SK-N-DZ (cell line): ENCODE measurements at regions not wholly inside any gene's neighbourhood (a gene's known extent, or its start where the extent isn't known, plus 50 kb on each side); places are given as distances from the start of the nearest gene placed in this dataset.
A peak's percentile ranks its signal among the peaks of the same experiment; 100 is the strongest.
"Not testable (repeated sequence)": the region's sequence is repeated elsewhere in the genome, so short reads cannot be mapped to it uniquely, and the experiment has no call there.

Experiments used
- DNase-seq: peaks from one replicate; pipeline ENCODE4 v3.0.0-alpha.2; 2015; ENCODE audit warnings: low spot score

- DNase-seq, result no peak
Observed at GRCh38 chr4:103422467-103423219, 224.5 kb upstream of the CENPE start.

DNA sequence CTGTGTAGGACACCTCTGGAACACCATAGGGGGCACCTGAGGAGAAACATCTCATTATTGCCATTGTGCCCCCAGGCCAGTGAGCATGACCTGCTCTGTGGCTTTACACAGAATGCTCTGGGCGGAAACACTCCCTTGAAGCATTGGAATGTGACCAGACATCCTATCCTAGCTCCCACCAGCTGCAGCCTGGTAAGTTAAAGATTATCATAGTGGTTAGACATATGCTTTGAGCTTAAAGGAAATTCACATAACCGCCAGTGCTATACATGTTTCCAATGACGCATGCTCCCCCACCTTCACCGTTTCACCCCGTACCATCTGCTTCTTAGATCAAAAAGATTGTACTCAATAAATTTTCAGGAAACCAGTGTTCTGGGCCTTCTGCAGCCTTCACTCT, 217.7 kb upstream of the CENPE start:
- DNase-seq, result peak; percentile 44

GRCh38 chr4:103412646-103413045, 214.5 kb upstream of the CENPE start:
- DNase-seq, result not testable (repeated sequence)

DNA sequence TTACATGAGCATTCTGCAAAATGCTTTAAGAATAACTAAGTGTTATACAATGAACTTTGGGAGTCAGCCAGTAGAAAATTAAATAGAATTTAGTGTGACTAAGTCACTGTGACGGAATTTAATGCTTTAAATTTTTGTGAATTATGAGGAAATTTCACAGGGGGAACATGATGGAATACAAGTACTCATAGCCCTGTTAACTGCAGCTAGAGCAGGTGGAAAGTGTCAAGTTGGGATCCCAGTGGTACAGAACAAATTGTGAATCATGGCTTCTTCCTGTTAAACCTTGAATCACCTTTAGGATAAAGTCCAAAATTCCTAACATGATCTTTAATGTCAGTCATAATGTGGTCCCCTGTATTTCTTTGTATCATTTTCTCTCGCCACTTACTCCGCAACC, 212.2 kb upstream of the CENPE start:
- DNase-seq, result no peak

DNA sequence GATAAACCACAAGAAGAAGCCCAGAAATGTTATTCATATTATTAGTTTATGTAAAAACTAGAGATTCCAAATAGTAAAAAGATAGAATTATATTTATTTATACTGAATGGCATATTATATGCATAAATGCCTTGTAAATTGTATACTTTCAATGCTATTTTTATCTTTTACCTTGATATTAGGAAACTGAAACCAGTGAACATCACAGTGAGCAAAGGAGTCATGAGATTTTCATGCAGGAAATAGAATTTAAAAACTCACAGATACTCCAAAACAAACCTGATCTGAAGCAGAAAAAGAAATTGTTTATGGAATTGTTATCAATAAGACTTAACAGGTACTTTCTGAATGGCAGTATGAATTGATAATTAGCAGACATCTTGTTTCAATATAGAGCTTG, 207.3 kb upstream of the CENPE start:
- no peak for DNase-seq

DNA sequence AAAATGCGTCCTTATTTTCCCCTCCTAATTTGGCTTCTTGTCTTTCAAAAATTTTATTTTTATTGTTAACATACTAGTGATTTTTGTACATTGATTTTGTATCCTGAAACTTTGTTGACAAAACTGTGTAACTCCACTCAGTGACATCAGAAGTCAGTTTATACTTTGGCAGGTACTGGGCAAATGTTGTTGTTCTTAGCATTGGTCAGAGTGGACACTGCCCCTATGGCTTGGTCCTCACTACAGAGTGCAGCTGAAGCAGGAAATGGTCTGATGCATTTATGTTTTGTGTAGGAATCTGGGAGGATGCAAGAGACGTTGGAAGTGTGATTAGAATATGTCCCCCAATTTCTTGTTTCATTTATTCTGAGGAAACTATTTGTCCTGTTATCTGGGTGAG, 205.5 kb upstream of the CENPE start:
- no peak for DNase-seq

DNA sequence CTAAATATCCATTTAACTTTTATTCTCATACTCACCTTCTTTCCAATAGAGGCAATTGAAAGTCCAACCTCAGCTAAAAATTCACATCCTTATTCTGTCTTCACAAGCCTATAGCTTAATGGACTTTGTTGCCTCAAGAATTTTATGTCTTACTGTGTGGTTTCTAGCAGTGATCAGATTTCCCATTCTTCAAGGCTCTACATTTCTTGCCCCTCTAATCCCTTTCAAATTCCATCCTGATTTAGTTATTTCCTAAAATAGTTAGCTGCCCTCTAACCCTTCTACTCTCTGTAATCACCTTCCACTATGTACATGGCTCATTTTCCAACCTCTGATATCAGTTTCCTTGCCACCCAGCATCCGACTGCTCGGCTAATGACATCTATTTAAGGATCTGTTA, 204.1 kb upstream of the CENPE start:
- DNase-seq, result no peak

GRCh38 chr4:103400405-103400804, 202.3 kb upstream of the CENPE start:
- no peak for DNase-seq

- peak; percentile 35 for DNase-seq
Observed at GRCh38 chr4:103397541-103397940, 199.4 kb upstream of the CENPE start.

GRCh38 chr4:103387508-103388011, 189.4 kb upstream of the CENPE start:
- DNase-seq, result not testable (repeated sequence)

GRCh38 chr4:103385565-103385964, 187.4 kb upstream of the CENPE start:
- DNase-seq, result not testable (repeated sequence)

GRCh38 chr4:103375278-103375677, 177.1 kb upstream of the CENPE start:
- DNase-seq, result no peak

DNA sequence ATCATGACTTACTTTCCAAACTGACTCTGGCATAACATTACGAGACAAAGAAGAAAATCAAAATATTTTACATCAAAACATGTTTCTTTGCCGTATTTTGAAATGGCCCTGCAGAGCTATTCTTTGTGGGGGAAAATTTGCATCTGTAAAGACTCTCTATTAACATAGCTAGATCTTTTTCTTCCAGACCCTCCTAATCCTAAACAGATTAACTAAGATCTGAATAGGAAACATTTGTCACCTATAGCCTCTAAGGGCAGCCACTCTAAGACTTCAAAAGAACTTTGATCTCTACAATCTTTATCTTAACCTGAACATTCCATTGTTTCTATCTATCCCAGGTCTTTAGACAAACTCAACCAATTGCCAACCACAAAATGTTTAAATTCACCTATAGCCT, 176.6 kb upstream of the CENPE start:
- DNase-seq, result no peak

DNA sequence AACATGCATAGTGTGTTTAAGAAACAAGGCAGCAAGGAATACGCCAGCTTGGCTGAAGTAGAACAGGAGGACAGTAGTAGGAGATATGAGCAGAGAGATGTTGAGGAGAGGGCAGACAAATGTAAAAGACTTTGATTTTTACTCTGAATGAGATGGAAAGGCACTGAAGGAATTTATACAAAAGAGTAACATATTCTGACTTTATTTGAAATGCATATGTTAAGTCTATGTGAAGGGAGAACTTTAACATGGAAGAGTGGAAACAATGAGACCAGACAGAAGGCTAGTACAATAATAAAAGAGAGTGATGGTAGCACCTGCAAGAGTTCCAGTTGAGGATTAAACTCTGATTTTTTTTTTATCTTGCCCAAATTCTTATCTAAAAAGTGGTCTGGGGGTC, 176.2 kb upstream of the CENPE start:
- DNase-seq, result no peak

- no peak for DNase-seq
Observed at GRCh38 chr4:103372002-103372558, 173.9 kb upstream of the CENPE start.

DNA sequence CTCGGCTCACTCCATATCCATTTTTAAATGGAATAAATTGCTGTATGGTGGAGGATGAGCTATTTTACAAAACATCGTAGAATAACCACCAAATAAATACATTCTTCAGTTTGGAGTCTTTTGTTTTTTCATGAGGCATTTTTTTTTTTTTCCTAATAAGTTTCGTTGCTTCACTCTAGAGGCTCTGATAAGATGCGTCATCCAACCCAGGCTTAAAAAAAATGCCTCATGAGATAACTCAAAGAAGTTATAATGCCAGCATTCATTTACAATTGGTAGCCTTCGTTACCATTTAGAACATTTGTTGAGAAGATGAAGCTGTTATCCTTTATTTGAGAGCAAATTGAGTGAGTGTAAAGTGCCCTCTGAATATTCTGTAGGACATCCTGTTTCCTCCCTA, 172.2 kb upstream of the CENPE start:
- no peak for DNase-seq

- no peak for DNase-seq
Observed at GRCh38 chr4:103365285-103365684, 167.1 kb upstream of the CENPE start.

DNA sequence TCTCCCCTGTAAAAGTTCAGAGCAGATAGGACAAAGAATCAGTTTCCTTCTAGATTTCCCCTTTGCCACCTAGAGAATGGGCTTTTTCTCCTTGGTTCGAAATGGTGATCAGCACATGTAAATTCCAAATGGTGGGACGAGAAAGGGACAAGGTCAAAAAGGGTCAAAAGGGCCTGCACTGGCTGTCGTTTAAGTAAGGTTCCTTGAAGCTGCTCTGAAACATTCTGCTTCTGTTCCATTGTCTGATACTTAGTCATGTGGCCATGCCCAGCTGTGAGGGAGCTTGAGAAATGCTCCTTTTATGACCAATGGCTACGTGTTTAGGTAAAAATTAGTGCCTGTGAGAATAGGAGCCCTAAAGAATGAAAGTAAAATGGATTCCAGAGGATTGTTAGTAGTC, 165.9 kb upstream of the CENPE start:
- no peak for DNase-seq

DNA sequence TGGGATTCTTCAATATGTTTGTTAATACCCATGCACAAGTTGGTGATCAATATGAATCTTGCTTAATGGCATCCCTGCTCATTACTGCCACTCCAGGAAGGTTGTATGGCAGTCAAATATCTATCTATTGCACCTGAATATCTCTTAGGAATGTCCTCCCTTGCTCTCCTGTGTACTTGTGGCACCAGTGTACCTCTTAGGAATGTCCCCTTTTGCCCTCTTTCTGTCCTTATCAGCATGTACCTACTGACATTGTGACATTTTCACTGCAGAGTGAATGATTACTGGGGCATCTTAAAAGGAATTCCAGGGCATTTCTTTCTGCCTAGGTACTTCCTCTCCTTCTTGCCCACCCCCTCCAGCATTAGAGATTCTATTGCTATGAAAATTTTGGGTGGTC, 163.8 kb upstream of the CENPE start:
- no peak for DNase-seq

DNA sequence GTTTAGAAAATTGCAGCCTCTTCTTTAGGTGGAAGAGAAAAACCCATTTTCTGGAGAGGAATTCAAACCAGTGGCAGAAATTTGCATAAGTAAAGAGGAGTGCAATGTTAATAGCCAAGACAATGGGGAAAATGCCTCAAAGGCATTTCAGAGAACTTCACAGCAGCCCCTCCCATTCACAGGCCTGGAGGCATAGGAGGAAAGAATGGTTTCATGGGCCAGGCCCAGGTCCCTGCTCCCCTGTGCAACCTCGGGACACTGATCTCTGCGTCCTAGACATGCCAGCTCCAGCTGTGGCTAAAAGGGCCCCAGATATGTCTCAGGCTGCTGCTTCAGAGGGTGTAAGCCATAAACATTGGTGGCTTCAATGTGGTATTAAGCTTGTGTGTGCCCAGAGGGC, 161.8 kb upstream of the CENPE start:
- no peak for DNase-seq

- no peak for DNase-seq
Observed at GRCh38 chr4:103354006-103354405, 155.9 kb upstream of the CENPE start.

DNA sequence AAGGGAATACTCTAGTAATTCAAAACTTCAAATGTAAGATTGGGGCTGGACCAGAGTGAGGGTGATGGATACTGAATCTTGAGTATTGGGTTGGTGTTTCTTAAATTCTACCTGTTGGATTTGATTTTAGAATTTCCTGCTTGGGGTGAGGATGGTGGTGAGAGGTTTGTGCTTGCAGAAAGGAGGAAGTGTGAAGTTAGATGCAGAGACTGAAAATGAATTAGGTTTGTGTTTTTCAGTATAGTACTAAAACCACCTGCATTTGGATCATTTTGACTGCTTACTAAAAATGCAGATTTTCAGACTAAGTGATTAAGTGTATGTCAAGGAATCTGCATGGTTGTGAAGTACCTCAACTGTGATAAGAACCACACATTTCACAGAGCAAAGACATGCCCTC, 131.5 kb upstream of the CENPE start:
- DNase-seq, result no peak

DNA sequence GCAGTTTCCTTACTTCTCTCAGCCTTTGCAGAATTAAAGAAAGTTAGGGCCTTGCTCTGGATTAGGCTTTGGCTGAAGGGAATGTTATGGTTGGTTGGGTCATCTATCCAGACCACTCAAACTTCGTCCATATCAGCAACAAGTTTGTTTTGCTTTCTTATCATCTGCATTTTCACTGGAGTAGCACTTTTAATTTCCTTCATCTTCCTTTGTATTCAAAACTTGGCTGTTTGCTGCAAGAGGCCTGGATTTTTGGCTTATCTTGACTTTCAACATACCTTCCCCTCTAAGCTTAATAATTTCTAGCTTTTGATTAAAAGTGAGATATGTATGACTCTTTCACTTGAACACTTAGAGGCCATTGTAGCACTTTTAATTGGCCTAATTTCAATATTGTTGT, 126.7 kb upstream of the CENPE start:
- no peak for DNase-seq

DNA sequence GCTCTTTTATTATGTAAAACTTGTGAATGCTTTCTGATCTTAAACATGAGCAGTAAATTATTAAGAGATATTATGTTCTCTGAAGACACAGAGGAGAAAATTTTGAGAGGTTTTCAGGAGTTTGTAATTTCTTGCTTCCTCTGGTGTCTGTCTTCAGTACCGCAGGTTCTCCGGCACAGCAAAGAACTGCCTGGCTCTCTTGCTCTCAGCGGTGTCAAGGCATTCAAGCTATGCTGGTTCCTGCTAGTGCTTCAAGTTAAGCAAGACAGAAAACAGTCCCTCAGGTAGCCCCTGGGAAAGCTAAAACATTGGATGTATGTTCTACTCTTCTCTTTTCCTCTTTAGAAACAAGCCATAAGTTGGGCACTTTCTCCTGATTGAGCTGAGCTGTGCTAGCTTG, 120.2 kb upstream of the CENPE start:
- no peak for DNase-seq
